Endothelial cell of umbilical vein (primary cell): ENCODE measurements at regions not wholly inside any gene's neighbourhood (a gene's known extent, or its start where the extent isn't known, plus 50 kb on each side); places are given as distances from the start of the nearest gene placed in this dataset.

ENCODE experiments used
- BruUV-seq: library from RNA; stranded (reverse); fragments of 400-500 nt; replicated peaks from 2 replicates; lab custom pipeline; 2021; lab: Mats Ljungman, UMichigan
- CTCF ChIA-PET: fragments of 300-600, 350-600 bp; sonication (Branson Sonifier 250); formaldehyde crosslinking; loops from one replicate; lab custom pipeline; 2021; ENCODE audit warnings: antibody characterized with exemption, inconsistent platforms; lab: Charles Lee
- POLR2A ChIA-PET: fragments of 300-600, 350-600 bp; sonication (Branson Sonifier 250); formaldehyde crosslinking; loops from one replicate; lab custom pipeline; 2021; ENCODE audit warnings: antibody characterized with exemption, inconsistent platforms; lab: Charles Lee
- DNase-seq: peaks from one replicate; pipeline ENCODE4 v3.0.0-alpha.2; 2011; ENCODE audit warnings: low read depth, low spot score
- FAIRE-seq: peaks from 2 replicates; lab custom pipeline; 2011; peaks lifted over from hg19 to GRCh38; lab: Jason Lieb, UNC
- H2AFZ ChIP-seq: 2 replicates; pipeline ENCODE4 v1.6.0; 2012; ENCODE audit warnings: low read depth, low read length, control low read depth, inconsistent platforms
- H3K27ac ChIP-seq: 2 replicates; pipeline ENCODE4 v1.5.1; 2011; ENCODE audit warnings: low read depth, mild to moderate bottlenecking, control low read depth, low read length, moderate library complexity; ENCODE audit not compliant: insufficient read depth
- H3K27me3 ChIP-seq, 2 experiments: 2 replicates each; pipeline versions ENCODE4 v1.6.0 to v1.6.1; 2011; ENCODE audit warnings: low read length in 2 of 2, mixed read lengths in 1 of 2; ENCODE audit not compliant: control insufficient read depth in 2 of 2, insufficient read depth in 2 of 2
- H3K36me3 ChIP-seq, 2 experiments: 2 replicates in 1 of 2; 3 replicates in 1 of 2; pipeline ENCODE4 v1.5.1; 2011; ENCODE audit warnings: low read length in 2 of 2, mild to moderate bottlenecking in 1 of 2, moderate library complexity in 1 of 2; ENCODE audit not compliant: control insufficient read depth in 2 of 2, insufficient read depth in 2 of 2; ENCODE audit errors: extremely low read depth in 1 of 2
- H3K4me1 ChIP-seq: 3 replicates; pipeline ENCODE4 v1.5.1; 2011; ENCODE audit warnings: mild to moderate bottlenecking, low read length; ENCODE audit not compliant: control insufficient read depth, insufficient read depth; ENCODE audit errors: extremely low read depth
- H3K4me2 ChIP-seq: 2 replicates; pipeline ENCODE4 v1.6.1; 2011; ENCODE audit warnings: low read length, control low read depth, mixed read lengths; ENCODE audit not compliant: insufficient read depth
- H3K4me3 ChIP-seq, 3 experiments: fragments of 200-600 bp in 1 of 3; sonication (generic), shearing (Covaris generic) in 1 of 3; replicated peaks in 1 of 3; 2 replicates each; pipeline ENCODE4 v1.5.1; 2011 to 2016; ENCODE audit warnings: control low read depth in 3 of 3, low read length in 3 of 3, mild to moderate bottlenecking in 2 of 3, inconsistent platforms in 1 of 3, low read depth in 1 of 3, moderate library complexity in 1 of 3; ENCODE audit not compliant: insufficient read depth in 1 of 3
- H3K79me2 ChIP-seq: 2 replicates; pipeline ENCODE4 v1.6.0; 2012; ENCODE audit warnings: low read length, inconsistent platforms; ENCODE audit not compliant: control insufficient read depth, insufficient read depth
- H3K9ac ChIP-seq: replicated peaks from 2 replicates; pipeline ENCODE3; 2011; ENCODE audit warnings: low read length, control low read depth; ENCODE audit not compliant: insufficient read depth; ENCODE audit errors: extremely low read depth
- H3K9me1 ChIP-seq: replicated peaks from 3 replicates; pipeline ENCODE4 v1.6.0; 2011; ENCODE audit warnings: mild to moderate bottlenecking, low read length; ENCODE audit not compliant: control insufficient read depth, insufficient read depth; ENCODE audit errors: extremely low read depth
- H3K9me3 ChIP-seq: replicated peaks from 2 replicates; pipeline ENCODE4 v1.5.1; 2012; ENCODE audit warnings: low read length, inconsistent platforms; ENCODE audit not compliant: control insufficient read depth, insufficient read depth
- H4K20me1 ChIP-seq: replicated peaks from 2 replicates; pipeline ENCODE3; 2011; ENCODE audit warnings: mild to moderate bottlenecking, low read length; ENCODE audit not compliant: control insufficient read depth, insufficient read depth; ENCODE audit errors: extremely low read depth
- CTCF ChIP-seq, 2 donors: IDR thresholded peaks; 1 replicate in 1 of 2; 2 replicates in 1 of 2; pipeline ENCODE4 v1.5.1; 2011; ENCODE audit warnings: low read length in 2 of 2, mild to moderate bottlenecking in 2 of 2, moderate library complexity in 2 of 2, control low read depth in 1 of 2, inconsistent platforms in 1 of 2, low read depth in 1 of 2; ENCODE audit not compliant: insufficient read depth in 1 of 2; ENCODE audit errors: extremely low read depth in 1 of 2
- FOS ChIP-seq: IDR thresholded peaks from 2 replicates; pipeline ENCODE4 v1.6.1; 2011; ENCODE audit warnings: mild to moderate bottlenecking, low read length, moderate library complexity, borderline replicate concordance; ENCODE audit not compliant: insufficient read depth
- GATA2 ChIP-seq: IDR thresholded peaks from 2 replicates; pipeline ENCODE4 v1.7.0; 2011; ENCODE audit warnings: low read depth, mild to moderate bottlenecking, moderate library complexity, mixed read lengths, low read length; ENCODE audit not compliant: insufficient read length, insufficient read depth
- JUN ChIP-seq: IDR thresholded peaks from 2 replicates; pipeline ENCODE4 v1.6.1; 2011; ENCODE audit warnings: borderline replicate concordance, low read depth; ENCODE audit not compliant: insufficient read length, insufficient read depth
- MYC ChIP-seq: IDR thresholded peaks from one replicate; pipeline ENCODE4 v1.6.1; 2011; ENCODE audit warnings: mild to moderate bottlenecking, low read depth, low read length
- POLR2A ChIP-seq: IDR thresholded peaks from 2 replicates; pipeline ENCODE4 v1.6.1; 2012; ENCODE audit warnings: low read depth, mild to moderate bottlenecking, control low read depth, low read length
- POLR2AphosphoS5 ChIP-seq: IDR thresholded peaks from 2 replicates; pipeline ENCODE4 v1.6.1; 2012; ENCODE audit warnings: low read depth, mild to moderate bottlenecking, control low read depth, low read length, moderate library complexity; ENCODE audit not compliant: insufficient read depth
- dilution Hi-C: fragments of 300-500 bp; cut with MboI; formaldehyde crosslinking; loops from one replicate; pipeline ENCODE4 v1.15.0; 2019; ENCODE audit warnings: low sequenced_read_pairs; ENCODE audit not compliant: extremely low pct_ligation_motif_present
- intact Hi-C: fragments of 100-400 bp; cut with micrococcal nuclease; formaldehyde crosslinking; loops from one replicate; pipeline ENCODE4 v1.10.0; 2022

- no TSS peak for BruUV-seq
- POLR2A ChIA-PET = no interaction called here
- Histone ChIP-seq H3K27ac (no peak overlapping the region), H4K20me1 (no peaks in the 10 kb centered on the region), H3K4me2 (no peak overlapping the region), H3K36me3 (no peaks in the 10 kb centered on the region), H3K9me1 (no peaks in the 10 kb centered on the region), H3K27me3 (no peaks in the 10 kb centered on the region), H3K4me3 (no peak overlapping the region), H3K9ac (no peak overlapping the region), H3K79me2 (no peaks in the 10 kb centered on the region), H2AFZ (no peak overlapping the region), H3K9me3 (no peaks in the 10 kb centered on the region), H3K4me1 (no peaks in the 10 kb centered on the region)
- dilution Hi-C loops = no loop called here
- FAIRE-seq (no peak), DNase-seq (no peak)
- CTCF ChIA-PET = no interaction called here
- TF ChIP-seq POLR2AphosphoS5 (no peak), GATA2 (no peak), CTCF (IDR thresholded peaks at IDR 0.05; ENCODE audit: extremely low read depth in 1 of 2, insufficient read depth in 1 of 2, low read depth in 1 of 2, low read length in 2 of 2) (no peak), JUN (no peak), FOS (no peak), MYC (no peak), POLR2A (no peak)
- intact Hi-C loops = no loop called here
Measured at GRCh38 chr11:23976841-23977271, 520.0 kb upstream of the LUZP2 start.
